ENCODE measurements at regions not wholly inside any gene's neighbourhood (a gene's known extent, or its start where the extent isn't known, plus 50 kb on each side); places are given as distances from the start of the nearest gene placed in this dataset.

DNA sequence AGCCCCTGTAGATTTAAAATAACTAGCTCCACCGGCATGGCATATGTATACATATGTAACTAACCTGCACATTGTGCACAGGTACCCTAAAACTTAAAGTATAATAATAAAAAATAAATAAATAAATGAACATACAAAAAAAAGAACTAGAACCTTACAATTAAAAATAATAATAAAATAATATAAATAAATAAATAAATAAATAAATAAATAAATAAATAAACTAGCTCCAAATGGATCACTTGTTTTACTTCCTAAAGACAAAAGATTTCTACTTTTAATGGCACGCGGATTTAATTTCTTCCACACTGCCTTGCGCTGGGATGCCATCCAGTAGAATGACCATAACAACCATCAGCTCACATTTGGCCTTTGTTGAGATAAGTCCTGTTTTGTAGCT is 141.0 kb upstream of the NRSN1 start:
- TF ChIP-seq, protein P1, sequence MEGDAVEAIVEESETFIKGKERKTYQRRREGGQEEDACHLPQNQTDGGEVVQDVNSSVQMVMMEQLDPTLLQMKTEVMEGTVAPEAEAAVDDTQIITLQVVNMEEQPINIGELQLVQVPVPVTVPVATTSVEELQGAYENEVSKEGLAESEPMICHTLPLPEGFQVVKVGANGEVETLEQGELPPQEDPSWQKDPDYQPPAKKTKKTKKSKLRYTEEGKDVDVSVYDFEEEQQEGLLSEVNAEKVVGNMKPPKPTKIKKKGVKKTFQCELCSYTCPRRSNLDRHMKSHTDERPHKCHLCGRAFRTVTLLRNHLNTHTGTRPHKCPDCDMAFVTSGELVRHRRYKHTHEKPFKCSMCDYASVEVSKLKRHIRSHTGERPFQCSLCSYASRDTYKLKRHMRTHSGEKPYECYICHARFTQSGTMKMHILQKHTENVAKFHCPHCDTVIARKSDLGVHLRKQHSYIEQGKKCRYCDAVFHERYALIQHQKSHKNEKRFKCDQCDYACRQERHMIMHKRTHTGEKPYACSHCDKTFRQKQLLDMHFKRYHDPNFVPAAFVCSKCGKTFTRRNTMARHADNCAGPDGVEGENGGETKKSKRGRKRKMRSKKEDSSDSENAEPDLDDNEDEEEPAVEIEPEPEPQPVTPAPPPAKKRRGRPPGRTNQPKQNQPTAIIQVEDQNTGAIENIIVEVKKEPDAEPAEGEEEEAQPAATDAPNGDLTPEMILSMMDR (conservative IDR thresholded peaks at IDR 0.05), result no peak
- TF ChIP-seq ZFX (IDR thresholded peaks at IDR 0.05), result no peak
